IPS-NIHi11 (cell line): ENCODE measurements at regions not wholly inside any gene's neighbourhood (a gene's known extent, or its start where the extent isn't known, plus 50 kb on each side); places are given as distances from the start of the nearest gene placed in this dataset.

ENCODE experiments used
- DNase-seq: peaks from one replicate; pipeline ENCODE4 v3.0.0; 2012; ENCODE audit warnings: mixed read lengths, low spot score

DNA sequence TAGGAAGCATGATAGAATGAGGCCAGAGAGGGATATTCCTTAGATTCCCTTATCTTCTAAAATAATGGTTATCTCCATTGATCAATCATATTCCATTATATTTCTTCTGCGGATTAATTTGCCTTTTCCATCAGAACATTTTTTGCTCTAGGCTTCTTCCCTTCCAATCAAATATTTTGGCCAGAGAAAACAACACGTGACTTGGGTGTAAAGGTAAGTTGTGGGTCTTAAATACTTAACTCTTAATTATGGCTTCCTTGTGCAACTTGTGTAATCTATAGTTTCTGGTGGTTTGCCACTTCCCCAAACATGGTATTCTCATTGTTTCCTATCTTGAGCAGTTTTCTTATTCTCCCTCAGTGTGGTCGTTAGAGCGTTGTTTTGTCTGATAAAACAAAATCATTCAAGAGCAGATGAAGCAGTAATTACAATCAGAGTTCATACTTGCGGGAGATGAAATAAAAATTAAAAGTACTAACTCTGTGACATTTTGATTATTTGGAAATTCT, 889.3 kb downstream of the MAT2B start:
- DNase-seq, result no peak

DNA sequence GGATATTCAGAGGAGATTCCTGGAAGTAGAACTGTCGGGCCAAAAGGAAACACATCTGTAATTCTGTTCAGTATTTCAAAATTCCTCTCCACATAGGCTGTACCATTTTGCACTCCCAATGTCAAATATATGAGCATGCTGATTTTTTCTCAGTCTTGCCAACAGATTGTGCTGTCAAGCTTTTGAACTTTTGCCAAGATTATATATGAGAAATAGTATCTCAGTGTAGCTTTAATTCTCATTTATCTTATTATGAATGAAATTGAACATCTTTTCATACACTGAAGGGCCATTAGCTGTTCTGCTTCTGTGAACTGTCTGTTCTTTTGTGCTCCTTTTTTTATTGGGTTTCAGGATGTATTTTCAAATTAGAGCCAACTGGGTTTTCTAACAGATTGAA, 907.1 kb downstream of the MAT2B start:
- DNase-seq, result no peak

DNA sequence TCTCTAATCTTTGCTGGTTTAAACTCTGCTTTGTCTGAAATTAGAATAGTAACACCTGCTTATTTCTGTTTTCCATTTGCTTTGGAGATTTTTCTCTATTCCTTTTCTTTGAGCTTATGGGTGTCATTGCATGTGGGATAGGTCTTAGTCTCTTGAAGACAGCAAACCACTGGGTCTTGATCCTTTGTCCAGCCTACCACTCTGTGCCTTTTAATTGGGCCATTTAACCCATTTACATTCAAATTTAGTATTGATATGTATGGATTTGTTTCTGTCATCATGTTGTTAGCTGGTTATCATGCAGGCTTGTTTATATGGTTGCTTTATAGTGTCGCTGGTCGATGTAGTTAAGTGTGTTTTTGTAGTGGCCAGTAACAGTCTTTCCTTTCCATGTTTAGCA, 914.7 kb downstream of the MAT2B start:
- DNase-seq, result no peak

DNA sequence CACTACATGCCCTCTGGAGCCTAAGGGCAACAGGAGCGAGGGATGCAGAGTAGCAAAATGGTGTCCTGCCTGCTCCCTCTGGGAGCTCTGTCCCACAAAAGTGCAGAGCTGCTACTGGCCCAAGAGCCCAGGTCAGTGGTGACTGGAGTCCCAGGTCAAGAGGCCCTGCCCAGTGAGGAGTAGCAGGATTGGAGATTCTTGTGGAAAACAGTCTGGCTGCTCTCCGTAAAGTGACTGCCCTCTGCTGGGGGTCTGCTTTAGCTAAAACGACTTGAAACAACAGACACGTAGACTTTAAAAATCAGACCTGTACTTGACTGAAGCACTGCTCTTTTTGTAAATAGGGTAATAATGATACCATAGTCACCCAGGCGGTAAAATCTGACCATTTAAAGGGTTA, 917.0 kb downstream of the MAT2B start:
- DNase-seq, result peak; percentile 10

DNA sequence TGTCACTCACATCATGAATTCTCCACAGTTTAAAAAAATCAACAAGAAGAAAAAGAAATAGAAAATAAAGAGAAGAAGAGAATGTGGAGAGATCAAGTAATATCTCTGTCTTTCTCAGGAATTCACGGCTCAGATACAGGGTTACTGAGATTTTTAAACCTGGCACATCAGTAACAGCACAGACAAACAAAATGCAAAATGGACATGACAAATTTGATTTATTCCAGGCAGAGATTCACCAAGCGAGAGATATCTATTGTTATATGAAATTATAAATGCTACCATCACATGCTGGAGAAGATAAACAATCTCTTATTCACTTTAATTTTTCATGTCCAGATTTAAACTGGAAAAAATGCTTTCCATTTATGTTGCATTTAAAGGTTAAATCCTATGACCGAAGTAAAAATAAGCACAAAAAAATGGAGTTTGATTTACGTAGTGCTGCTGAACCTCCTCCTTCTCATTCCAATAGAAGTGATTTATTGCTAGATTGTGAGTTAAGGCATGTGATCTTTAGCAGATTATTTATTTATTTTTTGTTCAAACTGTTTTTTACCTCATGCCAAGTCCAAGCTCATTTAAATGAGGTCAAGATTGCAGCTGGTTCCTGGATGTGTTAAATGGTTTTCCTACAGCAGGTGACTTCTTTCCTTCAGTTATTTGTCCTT, 926.4 kb downstream of the MAT2B start:
- no peak for DNase-seq

DNA sequence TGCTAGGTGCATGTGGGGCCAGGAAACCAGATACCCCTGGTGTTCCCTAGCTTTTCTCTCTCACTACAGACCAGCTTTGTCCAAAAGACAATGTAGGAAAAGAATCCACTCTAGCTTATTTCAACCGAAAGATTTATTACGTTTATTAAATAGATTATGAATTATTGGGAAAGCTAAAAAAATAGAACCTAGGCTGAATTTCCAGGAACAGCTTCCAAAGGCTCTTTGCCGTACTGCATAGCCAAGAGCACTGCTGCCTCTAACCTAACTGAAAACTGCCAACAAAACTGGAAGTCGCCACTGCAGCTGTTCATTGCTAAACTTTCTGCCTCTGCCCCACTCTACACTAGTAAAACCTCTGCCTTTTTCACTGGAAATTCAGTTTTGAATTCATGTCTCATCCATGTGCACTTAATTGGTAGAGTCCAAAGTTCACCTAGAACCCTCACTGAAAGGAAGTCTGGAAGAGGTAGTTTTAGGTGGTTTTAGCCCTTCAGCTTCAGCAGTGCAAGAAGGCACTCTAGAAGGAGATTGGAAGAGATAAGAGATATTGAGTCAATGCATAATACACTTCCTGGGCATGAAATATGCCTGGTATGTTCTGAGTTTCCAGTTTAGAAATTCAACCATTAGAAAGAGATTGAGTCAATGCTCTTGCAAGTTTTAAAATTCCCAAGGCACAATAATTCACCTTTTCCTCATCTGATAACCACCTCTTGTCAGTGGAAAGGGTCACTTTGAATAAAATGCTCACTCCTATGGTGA, 927.9 kb downstream of the MAT2B start:
- DNase-seq, result no peak

DNA sequence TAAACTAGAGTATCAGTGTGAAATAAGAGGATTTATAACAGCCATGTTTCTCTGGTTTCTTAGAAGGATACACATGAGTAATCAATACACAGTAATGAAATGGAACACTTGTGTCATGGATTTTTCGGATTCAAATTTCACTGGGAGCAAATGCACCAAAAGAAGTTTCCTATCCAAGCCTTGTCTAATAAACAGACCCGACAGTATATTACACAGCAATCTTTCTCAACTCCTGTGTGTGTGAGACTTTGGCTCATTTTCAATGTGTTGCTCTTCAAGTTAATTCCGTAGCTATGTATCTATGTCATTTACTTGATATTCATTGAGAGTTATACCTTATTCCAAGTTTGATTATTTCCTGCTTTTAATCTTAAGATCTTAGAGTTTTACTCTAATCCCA, 930.2 kb downstream of the MAT2B start:
- no peak for DNase-seq

DNA sequence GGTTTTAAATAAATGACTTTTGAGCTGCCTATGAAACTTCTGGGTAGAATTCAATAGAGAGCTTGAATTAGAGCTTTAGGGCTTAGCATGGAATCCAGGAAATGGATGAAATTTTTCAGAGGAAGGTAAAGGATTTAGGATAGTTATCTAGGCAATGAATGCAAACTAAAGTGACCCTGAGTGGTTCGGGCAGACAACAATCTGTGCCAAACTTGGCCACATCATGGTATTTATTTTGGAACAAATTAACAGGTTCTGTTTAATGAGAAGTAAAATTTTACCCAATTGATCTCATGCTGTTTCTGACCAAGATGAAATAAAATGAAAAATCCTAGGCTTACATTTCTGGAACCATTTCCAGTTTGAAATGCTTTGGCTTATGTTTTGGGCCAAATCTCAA, 934.4 kb downstream of the MAT2B start:
- DNase-seq, result no peak

DNA sequence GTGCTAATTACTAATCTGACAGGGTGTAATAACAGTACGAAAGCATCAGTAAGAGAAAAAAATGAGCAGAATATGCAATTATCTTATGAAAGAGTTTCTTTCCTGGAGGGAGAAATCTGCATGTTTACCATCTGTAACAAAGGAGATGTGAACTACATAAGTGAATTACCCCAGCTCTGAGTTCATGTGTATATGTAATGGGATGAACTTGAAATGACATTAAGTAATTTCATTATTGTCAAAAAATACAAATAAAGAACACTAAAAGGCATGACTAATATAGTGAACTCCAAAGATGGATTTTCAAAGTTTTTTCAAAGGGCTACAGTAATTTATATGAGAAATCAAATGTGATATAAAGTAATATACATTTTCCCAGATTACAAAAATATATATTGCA, 944.0 kb downstream of the MAT2B start:
- no peak for DNase-seq

DNA sequence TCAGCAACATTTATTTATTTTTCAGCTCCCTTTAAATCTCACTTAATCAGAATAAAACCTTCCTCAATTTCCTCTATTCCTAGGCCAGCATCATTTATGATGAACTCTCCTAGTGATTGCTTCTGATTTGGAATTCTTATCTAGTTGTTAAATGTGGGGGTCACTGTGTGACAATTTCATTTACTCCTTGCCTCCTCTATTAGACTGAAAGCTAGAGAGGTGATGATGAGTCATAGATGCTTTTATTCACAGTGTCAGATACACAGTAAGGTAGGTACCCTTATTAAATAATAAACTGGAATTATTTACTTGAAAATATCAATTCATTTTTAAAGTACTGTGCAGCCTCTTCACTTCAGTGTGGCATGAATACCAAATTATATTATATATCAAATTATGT, 960.6 kb downstream of the MAT2B start:
- no peak for DNase-seq

DNA sequence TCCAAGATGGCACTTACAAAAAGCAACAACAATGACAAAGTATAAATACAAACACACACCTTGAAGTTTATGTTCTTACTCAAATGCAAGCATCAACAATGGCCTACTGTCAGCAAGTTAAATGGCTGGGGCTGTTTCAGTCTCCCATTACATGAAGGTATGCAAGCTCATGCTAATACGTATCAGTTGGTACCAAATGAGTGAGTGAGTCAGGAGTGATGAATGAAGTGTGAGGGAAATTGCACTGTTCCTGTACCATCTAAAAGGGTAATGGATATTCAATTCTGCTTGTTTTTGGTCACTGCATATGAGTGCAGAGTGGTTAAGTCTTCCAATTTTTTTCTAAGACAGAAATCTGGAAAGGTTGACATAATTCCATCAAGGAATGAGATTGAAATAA, 964.9 kb downstream of the MAT2B start:
- DNase-seq, result no peak

DNA sequence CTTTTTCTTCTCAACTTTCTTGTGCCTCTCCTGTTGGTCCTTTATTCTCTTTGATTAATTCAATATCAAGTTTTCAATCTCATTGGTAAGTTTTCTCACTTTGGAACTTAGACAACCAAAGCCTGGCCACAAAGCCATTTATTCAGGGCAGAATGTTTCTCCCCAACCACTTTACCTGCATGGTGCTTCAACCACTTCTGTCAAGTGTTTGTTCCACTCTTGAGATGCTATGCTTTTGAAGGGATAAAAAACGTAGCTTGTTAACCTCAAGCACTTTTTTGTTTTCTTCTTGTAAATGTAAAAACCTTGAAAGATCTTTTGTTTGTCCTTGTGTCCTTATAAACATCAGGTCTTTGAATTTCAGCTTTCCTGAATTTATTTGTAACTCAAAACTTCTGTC, 966.7 kb downstream of the MAT2B start:
- DNase-seq, result no peak

DNA sequence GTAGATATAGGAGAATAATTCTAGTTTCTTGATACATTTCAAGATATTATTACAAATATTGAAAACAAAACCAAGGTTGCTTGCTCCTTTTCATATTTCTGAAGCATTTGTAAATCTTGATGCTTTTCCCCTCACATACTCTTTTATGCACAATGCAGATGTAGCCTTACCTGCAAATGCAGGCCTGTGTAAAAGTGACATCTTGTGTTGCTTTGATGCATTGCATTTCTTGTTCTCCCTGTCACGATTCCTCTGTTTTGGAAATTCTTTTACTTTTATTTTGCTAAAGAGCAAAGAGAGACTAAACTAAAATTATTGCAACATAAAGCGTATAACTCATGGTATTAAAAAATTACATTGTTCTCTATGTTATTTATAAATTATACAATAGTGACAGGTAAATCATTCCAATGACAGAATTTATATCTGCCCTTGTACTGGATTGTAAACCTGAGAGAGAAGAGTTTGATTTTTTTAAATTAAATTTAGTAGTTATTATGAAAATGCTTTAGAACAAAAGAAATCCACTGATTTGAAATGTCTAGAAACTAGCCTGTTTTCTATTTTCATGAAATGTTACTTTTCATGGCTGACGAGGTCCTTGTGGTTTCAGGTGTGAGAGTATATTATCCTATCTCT, 970.0 kb downstream of the MAT2B start:
- peak; percentile 35 for DNase-seq

DNA sequence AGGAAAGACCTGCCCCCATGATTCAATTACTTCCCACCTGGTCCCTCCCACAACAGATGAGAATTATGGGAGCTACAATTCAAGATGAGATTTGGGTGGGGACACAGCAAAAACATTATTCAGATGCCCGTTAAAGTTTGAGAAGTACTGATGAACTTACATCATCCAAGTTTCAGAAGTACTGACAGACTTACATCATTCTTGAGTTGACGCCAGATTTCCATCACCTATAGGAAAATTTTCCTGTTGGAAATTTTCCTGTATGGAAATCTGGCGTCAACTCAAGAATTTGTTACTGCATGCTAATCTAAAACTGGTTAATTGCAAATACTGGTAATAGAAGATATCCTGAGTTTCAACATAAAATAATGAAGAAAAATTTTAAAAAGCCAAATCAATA, 975.9 kb downstream of the MAT2B start:
- no peak for DNase-seq

DNA sequence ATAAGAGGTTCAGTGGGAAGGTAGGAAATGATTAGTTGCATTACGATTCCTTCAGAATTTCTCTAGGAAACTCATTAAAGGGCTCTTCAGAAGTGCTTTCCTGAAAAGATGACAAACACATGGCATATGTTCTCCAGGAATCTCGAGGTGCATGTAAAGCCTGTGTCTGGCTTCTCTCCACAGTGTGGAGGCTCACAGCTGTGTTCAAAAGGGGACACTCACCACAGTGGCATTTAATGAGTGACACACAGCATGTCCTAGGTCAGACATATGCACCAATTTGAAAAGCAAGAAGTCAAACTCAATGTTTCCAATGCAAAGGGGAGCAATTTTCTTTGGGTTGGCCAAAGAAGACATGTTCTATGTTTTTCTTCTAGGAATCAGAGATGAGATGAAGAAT, 976.9 kb downstream of the MAT2B start:
- no peak for DNase-seq

DNA sequence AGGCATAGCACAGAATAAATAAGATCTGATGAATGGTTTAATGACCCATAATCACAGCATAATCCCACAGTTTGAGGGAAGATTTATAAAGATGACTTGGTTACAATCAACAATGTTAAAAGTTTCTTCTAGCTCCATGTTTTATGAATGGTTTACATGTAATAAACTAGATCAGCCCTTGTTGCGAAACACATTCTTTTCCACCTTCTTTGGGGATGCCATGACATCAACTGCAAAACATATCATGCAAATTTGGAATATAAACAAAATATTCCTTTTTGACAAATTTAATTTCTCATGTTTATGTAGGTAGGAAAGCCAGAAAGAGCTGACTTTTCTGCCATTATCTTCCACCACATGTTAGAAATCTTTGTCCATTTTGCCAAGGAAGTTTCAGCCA, 979.5 kb downstream of the MAT2B start:
- DNase-seq, result no peak

DNA sequence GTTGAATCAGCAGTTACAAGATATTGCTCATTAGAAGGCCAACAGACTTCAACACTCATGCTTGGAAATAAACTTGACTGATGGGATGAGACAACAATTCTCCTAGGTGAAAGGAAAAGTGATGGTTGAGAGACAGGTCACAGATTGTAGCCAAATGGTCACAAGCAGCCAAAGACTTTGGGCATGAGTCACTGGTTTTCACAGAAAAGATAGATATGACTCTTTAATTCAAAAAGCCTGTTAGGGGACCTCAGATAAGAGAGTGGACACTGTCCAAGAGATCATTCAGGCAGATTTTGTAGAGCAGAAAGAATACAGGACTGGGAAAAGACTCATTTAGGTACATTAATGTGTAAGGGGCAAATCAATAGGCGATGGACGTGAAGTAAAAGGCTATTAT, 982.5 kb downstream of the MAT2B start:
- no peak for DNase-seq

DNA sequence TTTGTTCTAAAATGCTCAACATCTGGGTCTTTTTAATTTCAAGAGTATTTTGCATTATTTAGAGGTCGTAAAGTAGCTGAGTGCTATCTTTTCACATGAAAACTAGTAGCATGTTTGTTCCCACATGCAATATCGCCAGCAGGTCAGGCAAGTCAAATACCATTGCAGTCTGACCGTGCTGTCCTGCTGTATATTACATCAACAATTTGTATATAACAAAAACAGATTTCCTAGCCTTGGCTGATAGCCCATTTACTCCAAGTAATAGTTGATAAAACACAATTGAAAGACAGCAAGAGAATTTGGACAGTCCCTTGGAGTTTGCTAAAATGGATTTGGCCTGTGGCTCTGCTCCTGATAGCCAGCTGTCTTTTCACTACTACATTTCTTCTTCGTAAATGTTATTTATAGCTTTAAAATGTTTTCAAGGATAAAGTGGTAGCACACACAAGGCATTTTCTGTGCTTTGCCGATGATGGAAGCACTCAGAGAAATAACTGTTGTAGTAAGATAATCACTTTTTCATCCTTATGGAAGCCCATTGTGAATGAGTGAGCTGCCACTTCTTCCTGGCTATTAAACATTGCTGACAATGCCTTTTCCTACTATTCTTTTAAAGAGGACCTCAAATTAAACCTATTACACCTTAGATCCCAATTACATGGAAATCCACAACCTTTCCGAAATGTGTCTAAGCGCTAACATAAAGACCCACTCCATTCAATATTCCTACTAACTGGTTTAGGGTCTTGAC, 992.1 kb downstream of the MAT2B start:
- DNase-seq, result no peak

DNA sequence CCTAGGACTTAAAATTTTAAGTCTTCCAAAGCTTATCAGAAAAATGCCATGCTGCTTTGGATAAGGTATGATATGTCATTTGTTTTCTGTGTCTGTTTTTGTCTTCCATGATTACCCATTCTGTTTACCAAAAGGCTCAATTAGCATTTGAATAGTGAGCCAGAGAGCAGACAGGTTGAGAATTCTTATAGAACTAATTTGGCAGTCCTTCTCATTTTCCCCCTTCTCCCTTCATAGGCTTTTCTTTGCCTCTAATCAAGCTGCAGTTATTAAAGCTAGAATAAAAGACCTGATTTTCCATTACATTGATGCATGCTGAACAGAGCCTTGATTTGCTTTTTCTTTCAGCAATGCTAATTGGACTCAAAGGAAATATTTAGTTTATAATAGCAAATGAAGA, 993.0 kb downstream of the MAT2B start:
- DNase-seq, result peak; percentile 22

DNA sequence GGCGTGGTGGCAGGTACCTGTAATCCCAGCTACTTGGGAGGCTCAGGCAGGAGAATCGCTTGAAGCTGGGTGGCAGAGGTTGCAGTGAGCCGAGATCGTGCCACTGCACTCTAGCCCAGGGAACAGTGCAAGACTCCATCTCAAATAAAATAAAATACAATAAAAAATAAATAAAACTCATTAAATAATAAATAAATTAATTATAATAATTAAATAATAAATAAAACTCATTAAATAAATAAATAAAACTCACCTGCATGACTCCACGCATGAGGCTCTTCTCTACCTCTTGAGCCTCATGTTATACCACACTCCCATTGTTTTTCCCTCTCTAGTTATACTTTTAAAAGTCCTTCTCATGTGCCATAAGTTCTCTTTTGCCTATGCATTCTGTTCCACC, 995.4 kb downstream of the MAT2B start:
- DNase-seq, result no peak

DNA sequence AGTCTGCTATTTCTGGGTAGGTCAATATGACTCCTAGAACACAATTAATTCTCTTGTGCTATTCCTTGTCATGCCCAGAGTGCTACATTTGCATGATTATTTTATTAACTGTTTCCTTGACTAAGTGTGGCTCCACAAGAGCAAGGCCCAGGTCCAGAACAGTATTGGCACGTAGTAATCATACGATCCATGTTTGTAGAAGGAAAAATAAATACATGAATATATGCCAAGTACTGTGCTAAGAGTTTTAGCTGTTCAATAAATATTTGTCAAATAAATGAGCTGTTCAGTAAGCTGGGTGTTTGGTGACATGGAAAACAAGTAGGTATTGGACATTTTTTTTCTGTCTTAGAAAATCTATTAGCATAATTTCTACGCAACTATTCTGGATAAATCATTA, 995.9 kb downstream of the MAT2B start:
- DNase-seq, result no peak

DNA sequence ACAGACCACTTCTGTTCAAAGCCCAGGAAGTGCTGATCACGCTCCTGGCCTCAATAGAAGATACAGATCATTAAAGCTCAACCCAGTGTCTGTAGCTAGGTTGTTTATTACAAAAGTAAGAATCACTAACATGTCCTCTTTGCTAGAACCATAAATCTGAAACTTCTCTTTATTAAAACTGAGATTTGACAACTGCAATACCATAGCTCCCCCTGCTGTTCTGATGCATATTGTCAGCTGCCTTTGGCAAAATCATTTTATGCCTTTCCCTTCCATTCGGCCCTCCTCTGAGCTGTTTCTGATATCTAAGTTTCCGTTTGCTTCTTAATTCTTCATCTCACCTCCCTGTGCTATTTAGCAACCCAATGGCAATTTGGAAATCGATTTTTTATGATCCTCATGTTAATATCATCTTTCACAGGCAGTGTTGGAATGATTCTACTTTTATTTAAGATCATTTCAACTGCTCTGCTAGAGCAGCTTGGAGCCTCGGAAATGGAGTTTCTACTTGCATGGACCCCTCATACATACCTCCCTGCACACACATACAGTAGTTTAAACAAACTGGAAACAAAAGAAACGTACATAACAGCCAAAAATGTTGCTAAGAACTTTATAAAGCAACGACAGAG, 998.8 kb downstream of the MAT2B start:
- peak; percentile 54 for DNase-seq
